ENCODE measurements at regions not wholly inside any gene's neighbourhood (a gene's known extent, or its start where the extent isn't known, plus 50 kb on each side); places are given as distances from the start of the nearest gene placed in this dataset.

GRCh38 chr5:154588091-154588774, 110.2 kb upstream of the HAND1 start:
- DNase-seq, result no peak

DNA sequence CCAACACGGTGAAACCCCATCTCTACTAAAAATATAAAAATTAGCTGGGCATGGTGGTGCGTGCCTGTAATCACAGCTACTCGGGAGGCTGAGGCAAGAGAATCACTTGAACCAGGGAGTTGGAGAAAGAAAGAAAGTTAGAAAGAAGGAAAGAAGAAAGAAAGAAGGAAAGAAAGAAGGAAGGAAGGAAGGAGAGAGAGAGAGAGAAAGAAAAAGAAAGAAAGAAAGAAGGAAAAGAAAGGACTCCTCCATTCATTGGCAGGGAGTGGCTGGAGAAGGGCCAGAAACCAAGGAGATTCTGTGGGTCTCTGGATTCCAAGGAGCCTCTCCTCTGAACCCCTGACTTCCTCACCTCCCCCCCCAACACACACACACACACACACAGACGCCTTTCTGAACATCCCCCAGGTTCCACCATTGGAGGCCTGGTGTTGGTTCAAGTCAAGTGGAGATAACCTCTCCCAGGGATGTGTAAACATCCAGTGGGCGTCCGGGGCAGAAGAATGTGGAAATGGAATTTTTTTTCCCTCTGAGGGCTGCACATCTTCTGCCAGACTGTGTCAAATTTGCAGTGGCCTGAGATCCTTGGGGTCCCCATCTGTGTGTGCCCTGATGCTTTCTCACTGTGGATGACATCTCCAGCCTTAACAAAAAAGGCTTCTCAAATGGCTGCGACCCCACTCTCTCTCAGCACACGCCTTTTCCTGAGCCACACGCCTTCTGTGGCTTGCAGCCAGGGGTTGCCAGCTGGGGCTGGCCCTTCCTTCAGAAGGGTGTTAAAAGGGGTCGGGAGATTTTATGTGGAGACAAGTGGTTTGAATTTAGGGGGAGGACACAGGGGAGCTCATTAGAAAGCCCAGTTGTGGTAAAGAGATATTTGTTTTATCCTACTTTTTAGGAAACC, 109.3 kb upstream of the HAND1 start:
- DNase-seq, result peak; percentile 53

DNA sequence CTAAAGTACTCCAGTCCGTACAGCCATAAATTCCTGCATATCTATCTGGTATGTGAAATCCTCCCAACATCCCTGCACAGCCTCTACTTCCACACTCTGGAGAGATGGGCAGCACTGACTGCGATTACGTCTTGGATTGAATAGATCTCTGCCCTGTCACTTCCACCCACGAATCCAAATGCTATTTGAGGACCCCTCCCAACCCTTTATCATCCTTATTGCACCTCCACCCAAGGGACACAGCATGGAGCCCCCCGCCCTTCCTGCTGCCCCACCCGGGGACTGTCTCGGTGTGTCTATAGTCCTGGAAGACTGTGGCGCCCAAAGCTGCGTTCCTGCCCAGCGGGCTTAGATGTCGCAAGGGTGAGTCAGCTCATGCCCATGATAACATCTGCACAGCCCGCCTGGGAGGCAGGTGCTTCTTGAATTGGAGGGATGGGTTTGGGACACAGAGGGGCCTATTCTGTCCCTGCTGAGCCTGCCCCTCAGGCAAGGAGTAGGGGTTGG, 105.7 kb upstream of the HAND1 start:
- no peak for DNase-seq

DNA sequence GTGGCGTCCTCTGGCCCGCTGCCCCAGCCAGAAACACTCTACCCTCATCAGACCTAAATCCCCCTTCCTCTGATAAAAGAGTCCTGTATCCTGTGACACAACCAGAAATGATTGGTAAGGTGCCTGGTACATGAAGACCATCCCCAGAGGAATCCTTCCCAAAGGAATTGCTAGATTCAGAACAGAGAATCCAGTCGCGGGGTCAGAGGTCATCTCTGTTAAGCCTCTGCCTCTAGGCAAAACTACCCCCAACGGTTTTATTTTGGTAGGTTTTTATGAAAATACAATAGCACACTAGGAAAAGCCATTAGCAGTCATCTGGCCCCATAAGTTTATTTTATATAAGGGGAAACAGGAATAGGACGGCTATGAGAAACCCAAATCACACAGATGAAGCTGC, 102.4 kb upstream of the HAND1 start:
- DNase-seq, result no peak

DNA sequence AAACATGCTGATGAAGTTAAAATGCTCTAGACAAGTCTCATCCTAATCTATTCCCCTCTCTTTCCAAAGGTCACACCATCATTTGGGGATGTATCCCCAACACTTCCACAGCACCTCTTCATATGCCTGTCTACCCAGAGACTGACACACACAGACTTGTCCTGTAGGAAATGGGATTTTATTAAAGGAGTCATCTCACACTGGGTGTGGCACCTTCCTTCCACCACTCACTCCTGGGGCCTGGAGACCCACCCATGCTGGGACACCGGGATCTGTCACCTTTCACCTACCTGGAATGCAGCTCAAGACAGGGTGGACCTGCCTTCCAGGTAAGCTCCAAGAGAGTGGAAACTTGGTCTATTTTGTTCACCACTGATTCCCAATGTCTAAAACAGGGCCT, 99.4 kb upstream of the HAND1 start:
- DNase-seq, result no peak

DNA sequence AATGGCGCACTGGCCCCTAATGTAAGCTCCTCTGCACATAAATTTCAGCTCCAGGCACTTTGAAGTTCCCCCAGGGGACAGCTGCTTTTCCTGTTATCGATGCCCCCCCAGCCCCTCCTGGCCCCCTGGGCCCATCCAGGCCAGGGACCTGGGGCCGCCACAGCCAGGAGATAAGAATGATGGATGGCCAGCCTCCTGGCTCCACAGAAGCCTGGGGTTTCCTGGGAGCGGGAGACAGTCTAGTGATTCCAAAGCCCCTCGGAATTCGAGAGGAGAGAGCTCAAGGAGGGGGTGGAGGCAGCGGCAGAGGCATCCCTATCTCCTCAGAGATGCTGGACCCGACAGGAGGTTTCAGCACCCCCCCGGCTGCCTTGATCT, 98.4 kb upstream of the HAND1 start:
- no peak for DNase-seq

- no peak for DNase-seq
These were observed 97.8 kb upstream of the HAND1 start for GRCh38 chr5:154575546-154576428.

DNA sequence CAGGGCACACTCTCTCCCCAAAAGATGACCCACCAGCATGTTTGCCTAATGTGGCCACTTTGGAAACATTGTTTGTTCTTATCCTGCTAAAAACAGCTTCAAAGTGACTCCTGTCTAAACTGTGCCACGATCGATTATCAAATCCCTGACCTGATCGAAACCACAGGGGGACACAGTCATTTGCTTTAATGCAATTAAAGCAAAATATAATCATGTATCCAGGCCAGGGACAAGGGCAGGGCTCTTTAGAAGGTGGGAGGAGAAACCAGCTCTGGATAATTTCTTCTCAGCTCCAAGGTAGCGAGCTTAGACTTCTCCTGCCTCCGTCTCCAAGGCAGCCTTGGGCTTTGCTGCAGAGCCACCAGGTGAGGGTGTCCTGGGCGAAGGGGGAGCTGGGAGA, 95.0 kb upstream of the HAND1 start:
- DNase-seq, result no peak

- DNase-seq, result no peak
These were observed 93.5 kb upstream of the HAND1 start for GRCh38 chr5:154571325-154572035.

GRCh38 chr5:154570572-154571324, 92.7 kb upstream of the HAND1 start:
- DNase-seq, result no peak

DNA sequence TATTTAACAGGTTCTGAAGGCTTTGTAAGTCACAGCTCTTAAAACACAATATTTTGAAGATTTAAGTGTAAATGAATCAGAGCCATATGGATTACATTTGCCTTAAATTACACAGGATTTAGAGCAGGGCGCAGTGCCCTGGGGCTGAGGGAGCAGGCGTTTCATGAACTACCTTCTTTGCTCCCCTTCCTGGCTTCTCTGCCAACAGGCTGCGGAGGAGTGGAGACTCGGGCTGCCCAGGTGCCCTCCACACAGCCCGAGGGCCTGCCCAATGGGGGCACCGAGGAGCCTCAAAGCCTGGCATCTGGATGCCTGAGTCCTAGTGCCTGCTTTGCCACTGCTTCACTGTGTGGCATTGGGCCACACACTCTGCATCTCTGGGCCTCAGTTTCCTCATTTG, 90.6 kb upstream of the HAND1 start:
- DNase-seq, result peak; percentile 18

DNA sequence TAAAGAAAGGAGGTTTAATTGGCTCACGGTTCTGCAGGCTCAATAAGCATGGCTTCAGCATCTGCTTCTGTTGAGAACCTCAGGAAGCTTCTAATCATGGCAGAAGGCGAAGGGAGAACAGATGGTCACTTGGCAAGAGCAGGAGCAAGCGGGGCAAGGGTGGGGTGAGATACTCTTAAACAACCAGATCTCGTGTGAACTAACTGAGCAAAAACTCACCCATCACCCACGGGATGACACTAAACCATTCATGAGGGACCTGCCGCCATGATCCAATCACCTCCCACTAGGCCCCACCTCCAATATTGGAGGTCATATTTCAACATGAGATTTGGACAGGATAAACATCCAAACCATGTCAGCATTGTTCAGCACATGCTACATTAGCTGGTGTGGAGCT, 89.1 kb upstream of the HAND1 start:
- no peak for DNase-seq

DNA sequence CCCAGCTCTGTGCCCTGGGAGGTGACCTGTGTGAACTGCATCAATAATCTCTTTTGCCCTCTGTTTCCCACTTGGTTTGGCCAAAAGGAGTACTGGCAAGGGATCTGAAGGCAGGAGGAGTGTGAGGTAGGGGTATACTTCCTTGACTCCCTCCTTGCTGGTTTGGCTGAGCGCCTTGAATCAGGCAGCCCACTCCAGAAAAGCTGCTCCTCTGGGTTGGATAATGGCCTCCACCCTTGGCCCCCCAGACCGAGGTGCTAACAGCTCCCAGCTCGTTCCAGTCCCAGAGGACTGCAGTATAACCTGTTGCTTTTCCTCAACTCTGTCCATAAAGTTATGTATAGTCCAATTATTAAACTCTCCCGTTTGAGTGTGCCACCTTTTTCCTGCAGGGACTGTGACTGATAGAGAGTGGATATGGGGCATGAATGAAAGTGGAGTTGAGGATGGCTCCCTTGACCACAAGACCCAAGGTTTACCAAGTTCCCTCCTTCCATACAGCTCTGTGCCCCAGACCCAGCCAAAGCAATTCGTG, 88.2 kb upstream of the HAND1 start:
- no peak for DNase-seq

DNA sequence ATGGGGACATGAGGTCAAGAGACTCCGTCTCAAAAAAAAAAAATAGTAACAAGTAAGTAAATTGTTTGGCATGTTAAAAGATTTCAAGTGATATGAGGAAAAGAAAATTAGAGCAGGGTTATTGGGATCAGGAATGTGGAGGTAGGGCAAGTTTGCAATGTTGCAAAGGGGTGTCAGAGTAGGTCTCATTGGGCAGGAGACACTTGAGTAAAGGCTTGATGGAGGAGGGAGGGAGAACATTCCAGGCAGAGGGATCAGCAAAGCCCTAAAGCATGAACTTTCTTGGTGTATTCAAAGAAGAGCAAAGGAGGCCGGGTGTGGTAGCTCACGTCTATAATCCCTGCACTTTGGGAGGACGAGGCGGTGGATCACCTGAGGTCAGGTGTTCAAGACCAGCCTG, 87.1 kb upstream of the HAND1 start:
- no peak for DNase-seq

- peak; percentile 74 for DNase-seq
These were observed 84.3 kb upstream of the HAND1 start for GRCh38 chr5:154562244-154562880.

DNA sequence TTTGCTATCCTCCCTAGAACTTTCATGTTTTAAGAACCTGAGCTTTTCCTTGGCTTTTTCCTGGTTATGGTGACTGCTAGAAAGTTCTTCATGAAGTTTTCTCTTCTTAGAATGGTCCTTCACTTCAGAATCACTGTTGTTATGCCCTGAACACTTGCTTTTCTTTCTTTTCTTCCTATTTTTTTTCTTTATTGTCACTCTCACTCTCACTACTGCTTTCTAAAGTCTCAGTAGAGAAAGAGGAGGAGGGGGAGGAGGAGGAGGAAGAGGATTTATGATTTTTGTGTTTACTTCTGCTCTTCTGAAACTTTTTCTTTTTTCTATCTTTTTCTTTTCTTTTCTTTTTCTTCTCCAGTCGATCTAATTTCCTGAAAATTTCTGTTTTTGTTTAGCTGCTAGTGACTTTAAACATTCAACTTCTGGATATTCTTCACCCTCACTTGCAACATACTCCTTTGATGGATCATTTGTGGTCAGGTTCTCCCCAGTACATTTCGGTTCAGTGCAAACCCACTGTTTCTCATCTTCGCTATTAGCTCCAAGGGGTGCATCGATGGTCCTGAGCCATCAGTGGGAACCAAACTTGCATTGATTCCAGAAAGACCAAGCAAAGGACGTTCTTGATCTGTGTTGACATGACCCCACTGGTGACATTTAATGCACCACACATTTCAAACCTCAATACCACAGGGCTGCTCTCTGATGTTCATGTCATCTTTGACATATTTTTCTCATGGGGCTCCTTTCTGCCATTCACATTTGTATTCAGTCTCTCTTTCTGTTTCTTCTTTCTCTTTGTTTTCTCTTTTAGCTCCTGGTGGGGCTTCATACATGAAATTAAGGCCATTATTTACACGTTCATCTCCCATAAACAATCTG, 81.6 kb upstream of the HAND1 start:
- DNase-seq, result no peak

- DNase-seq, result no peak
These were observed 79.5 kb upstream of the HAND1 start for GRCh38 chr5:154557548-154557947.

- DNase-seq, result no peak
These were observed 69.5 kb upstream of the HAND1 start for GRCh38 chr5:154547551-154547950.

DNA sequence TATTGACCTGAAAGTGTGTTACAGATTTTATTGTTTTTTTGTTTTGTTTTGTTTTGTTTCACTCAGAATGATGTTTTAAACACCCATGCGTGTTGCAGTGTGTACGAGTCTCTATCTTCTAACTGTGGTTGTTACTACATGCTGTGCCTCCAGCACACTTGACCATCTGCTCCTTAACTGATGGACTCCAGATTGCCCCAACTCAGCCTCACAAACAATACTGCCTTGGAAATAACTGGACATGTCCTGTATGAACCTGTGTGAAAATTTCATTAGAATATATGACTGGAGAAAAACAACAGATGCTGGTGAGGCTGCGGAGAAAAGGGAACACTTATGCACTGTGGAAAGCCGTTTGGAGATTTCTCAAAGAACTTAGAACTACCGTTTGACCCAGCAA, 68.7 kb upstream of the HAND1 start:
- DNase-seq, result no peak

Measured in tongue (tissue), 1 donor.